Parathyroid adenoma (tissue), 2 donors: ENCODE measurements at regions not wholly inside any gene's neighbourhood (a gene's known extent, or its start where the extent isn't known, plus 50 kb on each side); places are given as distances from the start of the nearest gene placed in this dataset.
"Not testable (repeated sequence)": the region's sequence is repeated elsewhere in the genome, so short reads cannot be mapped to it uniquely, and the experiment has no call there.

Experiments used
- H2AFZ ChIP-seq: fragments of 300-600 bp; sonication (generic); one replicate; pipeline ENCODE4 v1.7.0; 2017; ENCODE audit warnings: antibody characterized with exemption, mild to moderate bottlenecking
- H3K27ac ChIP-seq: fragments of 300-600 bp; sonication (generic); one replicate; pipeline ENCODE4 v1.7.0; 2017
- H3K27me3 ChIP-seq: fragments of 300-600 bp; sonication (generic); one replicate; pipeline ENCODE4 v1.7.0; 2017; ENCODE audit warnings: low read length; ENCODE audit not compliant: control insufficient read depth, insufficient read depth
- H3K36me3 ChIP-seq: fragments of 300-600 bp; sonication (generic); one replicate; pipeline ENCODE4 v1.7.0; 2017; ENCODE audit warnings: low read length; ENCODE audit not compliant: control insufficient read depth, insufficient read depth
- H3K4me1 ChIP-seq: fragments of 300-600 bp; sonication (generic); one replicate; pipeline ENCODE4 v1.7.0; 2017; ENCODE audit warnings: control low read depth
- H3K4me2 ChIP-seq: fragments of 300-600 bp; sonication (generic); one replicate; pipeline ENCODE4 v1.7.0; 2017; ENCODE audit warnings: low read length
- H3K4me3 ChIP-seq: fragments of 300-600 bp; sonication (generic); one replicate; pipeline ENCODE4 v1.7.0; 2017; ENCODE audit warnings: low read depth, low read length
- H3K79me2 ChIP-seq: fragments of 300-600 bp; sonication (generic); one replicate; pipeline ENCODE4 v1.7.0; 2017; ENCODE audit warnings: control low read depth
- H3K9ac ChIP-seq: fragments of 300-600 bp; sonication (generic); one replicate; pipeline ENCODE4 v1.7.0; 2017; ENCODE audit warnings: mild to moderate bottlenecking
- H3K9me3 ChIP-seq: fragments of 300-600 bp; sonication (generic); one replicate; pipeline ENCODE4 v1.7.0; 2017; ENCODE audit warnings: low read length; ENCODE audit not compliant: control insufficient read depth
- CTCF ChIP-seq: fragments of 300-600 bp; sonication (generic); IDR thresholded peaks from one replicate; pipeline ENCODE4 v1.7.0; 2017; ENCODE audit warnings: antibody characterized with exemption, mild to moderate bottlenecking
- donor health status: primary hyperparathyroidism.

DNA sequence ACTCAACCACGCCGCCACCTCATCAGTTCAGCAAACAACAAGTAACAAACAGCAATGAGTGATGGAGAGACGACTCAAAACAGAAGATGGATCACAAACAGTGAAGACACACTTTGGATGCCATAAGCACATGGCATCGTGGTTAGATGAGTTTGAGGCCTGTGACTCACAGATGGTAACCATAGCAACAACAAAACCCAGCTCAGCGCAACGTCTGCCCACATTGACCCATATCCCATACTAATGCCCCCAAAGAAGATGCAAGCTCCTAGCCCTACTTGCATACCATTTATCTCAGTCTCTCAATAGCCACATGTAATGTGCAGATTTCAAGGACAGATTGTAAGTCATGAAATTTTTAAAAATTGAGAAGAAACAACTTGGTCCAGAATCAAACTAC, 1322.3 kb upstream of the TMEM132C start:
- H3K4me1 ChIP-seq = no peaks in the 10 kb centered on the region
- no peaks in the 10 kb centered on the region for H3K27me3 ChIP-seq
- H3K9me3 ChIP-seq = no peaks in the 10 kb centered on the region
- TF ChIP-seq CTCF = no peak
- H3K4me2 ChIP-seq = no peak overlapping the region
- H3K9ac ChIP-seq = no peak overlapping the region
- H2AFZ ChIP-seq = no peak overlapping the region
- no peaks in the 10 kb centered on the region for H3K79me2 ChIP-seq
- no peaks in the 10 kb centered on the region for H3K36me3 ChIP-seq
- no peak overlapping the region for H3K27ac ChIP-seq
- no peak overlapping the region for H3K4me3 ChIP-seq

DNA sequence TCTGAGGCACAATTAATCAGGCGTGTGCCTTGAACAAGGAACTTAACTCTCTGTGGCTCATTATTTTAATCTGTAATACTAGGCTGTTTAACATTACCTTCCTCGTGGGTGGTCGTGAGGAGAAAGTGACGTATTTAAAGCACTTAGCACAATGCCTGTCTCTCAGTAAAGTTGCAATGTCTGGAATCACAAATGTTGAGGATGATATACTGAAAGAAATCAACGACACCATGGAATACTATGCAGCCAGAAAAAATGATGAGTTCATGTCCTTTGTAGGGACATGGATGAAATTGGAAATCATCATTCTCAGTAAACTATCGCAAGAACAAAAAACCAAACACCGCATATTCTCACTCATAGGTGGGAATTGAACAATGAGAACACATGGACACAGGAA, 1320.0 kb upstream of the TMEM132C start:
- not testable (repeated sequence) for H3K4me1 ChIP-seq, H3K27me3 ChIP-seq

GRCh38 chr12:126949558-126949957, 1317.4 kb upstream of the TMEM132C start:
- no peak for TF ChIP-seq CTCF
- H3K79me2 ChIP-seq = no peaks in the 10 kb centered on the region
- H3K27me3 ChIP-seq = no peaks in the 10 kb centered on the region
- H3K9ac ChIP-seq = no peak overlapping the region
- no peaks in the 10 kb centered on the region for H3K36me3 ChIP-seq
- no peaks in the 10 kb centered on the region for H3K4me1 ChIP-seq
- H3K4me2 ChIP-seq = no peak overlapping the region
- no peak overlapping the region for H2AFZ ChIP-seq
- H3K27ac ChIP-seq = no peak overlapping the region
- H3K9me3 ChIP-seq = no peaks in the 10 kb centered on the region
- no peak overlapping the region for H3K4me3 ChIP-seq

More for the DNA sequence above, 1320.0 kb upstream of the TMEM132C start:
- not testable (repeated sequence) for H3K4me3 ChIP-seq, H3K9ac ChIP-seq, H2AFZ ChIP-seq, H3K4me2 ChIP-seq, H3K9me3 ChIP-seq, H3K36me3 ChIP-seq, H3K27ac ChIP-seq, H3K79me2 ChIP-seq

- no peak overlapping the region for H2AFZ ChIP-seq
- no peak overlapping the region for H3K9ac ChIP-seq
- H3K4me1 ChIP-seq = no peaks in the 10 kb centered on the region
- no peak overlapping the region for H3K27ac ChIP-seq
- H3K9me3 ChIP-seq = no peaks in the 10 kb centered on the region
- TF ChIP-seq CTCF = no peak
- H3K4me3 ChIP-seq = no peak overlapping the region
- H3K4me2 ChIP-seq = no peak overlapping the region
- no peaks in the 10 kb centered on the region for H3K79me2 ChIP-seq
- no peaks in the 10 kb centered on the region for H3K36me3 ChIP-seq
- H3K27me3 ChIP-seq = no peaks in the 10 kb centered on the region
These were observed 1316.7 kb upstream of the TMEM132C start for GRCh38 chr12:126950266-126950665.

- Histone ChIP-seq H3K36me3 (no peaks in the 10 kb centered on the region), H3K27ac (no peak overlapping the region), H3K4me2 (no peak overlapping the region), H3K4me3 (no peak overlapping the region), H3K79me2 (no peaks in the 10 kb centered on the region), H3K4me1 (no peaks in the 10 kb centered on the region), H2AFZ (no peak overlapping the region), H3K9ac (no peak overlapping the region), H3K9me3 (no peaks in the 10 kb centered on the region), H3K27me3 (no peaks in the 10 kb centered on the region)
- TF ChIP-seq CTCF = no peak
These were observed 1314.6 kb upstream of the TMEM132C start for GRCh38 chr12:126952096-126953007.
